HL-60 (cell line): ENCODE measurements at regions not wholly inside any gene's neighbourhood (a gene's known extent, or its start where the extent isn't known, plus 50 kb on each side); places are given as distances from the start of the nearest gene placed in this dataset.

Experiments used
- DNase-seq, 2 experiments: peaks; one replicate each; pipeline ENCODE4 v3.0.0-alpha.2; 2010 to 2020; ENCODE audit warnings: low read depth in 1 of 2, low spot score in 1 of 2
- H3K27ac ChIP-seq: fragments of 250-450 bp; sonication (Bioruptor Pico); replicated peaks from 2 replicates; pipeline ENCODE4 v1.5.1; 2020; ENCODE audit warnings: mild to moderate bottlenecking, moderate library complexity
- H3K27me3 ChIP-seq: fragments of 250-450 bp; sonication (Bioruptor Pico); 2 replicates; pipeline ENCODE4 v1.5.1; 2021; ENCODE audit warnings: mild to moderate bottlenecking, moderate library complexity; ENCODE audit not compliant: insufficient read depth, poor library complexity, severe bottlenecking
- H3K4me3 ChIP-seq: replicated peaks from 2 replicates; pipeline ENCODE4 v1.5.1; 2011; ENCODE audit warnings: mild to moderate bottlenecking, control low read depth, low read length; ENCODE audit not compliant: insufficient read depth
- CTCF ChIP-seq: IDR thresholded peaks from one replicate; pipeline ENCODE4 v1.5.1; 2011; ENCODE audit warnings: low read length, control low read depth, inconsistent platforms; ENCODE audit not compliant: insufficient read depth
- GABPA ChIP-seq: IDR thresholded peaks from 2 replicates; pipeline ENCODE4 v1.6.1; 2012; ENCODE audit warnings: low read depth
- POLR2AphosphoS5 ChIP-seq: IDR thresholded peaks from 2 replicates; pipeline ENCODE4 v1.6.1; 2012; ENCODE audit warnings: low read depth
- SPI1 ChIP-seq: IDR thresholded peaks from 2 replicates; pipeline ENCODE4 v1.6.1; 2012; ENCODE audit warnings: low read depth, mild to moderate bottlenecking, borderline replicate concordance
- TF ChIP-seq, protein P1 (sequence below): IDR thresholded peaks from 2 replicates; pipeline ENCODE4 v1.6.1; 2012; ENCODE audit warnings: low read depth; ENCODE audit not compliant: insufficient replicate concordance

GRCh38 chrX:10090319-10090718 lies 66.5 kb upstream of the CLCN4 start:
- peak in 1 of 2 experiments; percentile 1 for DNase-seq
- no peak for TF ChIP-seq POLR2AphosphoS5
- TF ChIP-seq CTCF = no peak
- no peak for TF ChIP-seq GABPA
- TF ChIP-seq SPI1 = no peak
- TF ChIP-seq, protein P1, sequence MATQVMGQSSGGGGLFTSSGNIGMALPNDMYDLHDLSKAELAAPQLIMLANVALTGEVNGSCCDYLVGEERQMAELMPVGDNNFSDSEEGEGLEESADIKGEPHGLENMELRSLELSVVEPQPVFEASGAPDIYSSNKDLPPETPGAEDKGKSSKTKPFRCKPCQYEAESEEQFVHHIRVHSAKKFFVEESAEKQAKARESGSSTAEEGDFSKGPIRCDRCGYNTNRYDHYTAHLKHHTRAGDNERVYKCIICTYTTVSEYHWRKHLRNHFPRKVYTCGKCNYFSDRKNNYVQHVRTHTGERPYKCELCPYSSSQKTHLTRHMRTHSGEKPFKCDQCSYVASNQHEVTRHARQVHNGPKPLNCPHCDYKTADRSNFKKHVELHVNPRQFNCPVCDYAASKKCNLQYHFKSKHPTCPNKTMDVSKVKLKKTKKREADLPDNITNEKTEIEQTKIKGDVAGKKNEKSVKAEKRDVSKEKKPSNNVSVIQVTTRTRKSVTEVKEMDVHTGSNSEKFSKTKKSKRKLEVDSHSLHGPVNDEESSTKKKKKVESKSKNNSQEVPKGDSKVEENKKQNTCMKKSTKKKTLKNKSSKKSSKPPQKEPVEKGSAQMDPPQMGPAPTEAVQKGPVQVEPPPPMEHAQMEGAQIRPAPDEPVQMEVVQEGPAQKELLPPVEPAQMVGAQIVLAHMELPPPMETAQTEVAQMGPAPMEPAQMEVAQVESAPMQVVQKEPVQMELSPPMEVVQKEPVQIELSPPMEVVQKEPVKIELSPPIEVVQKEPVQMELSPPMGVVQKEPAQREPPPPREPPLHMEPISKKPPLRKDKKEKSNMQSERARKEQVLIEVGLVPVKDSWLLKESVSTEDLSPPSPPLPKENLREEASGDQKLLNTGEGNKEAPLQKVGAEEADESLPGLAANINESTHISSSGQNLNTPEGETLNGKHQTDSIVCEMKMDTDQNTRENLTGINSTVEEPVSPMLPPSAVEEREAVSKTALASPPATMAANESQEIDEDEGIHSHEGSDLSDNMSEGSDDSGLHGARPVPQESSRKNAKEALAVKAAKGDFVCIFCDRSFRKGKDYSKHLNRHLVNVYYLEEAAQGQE = no peak
- no peak overlapping the region for H3K4me3 ChIP-seq
- H3K27ac ChIP-seq = no peak overlapping the region
- H3K27me3 ChIP-seq = no peaks in the 10 kb centered on the region

- no peaks in the 10 kb centered on the region for H3K27me3 ChIP-seq
- no peak overlapping the region for H3K27ac ChIP-seq
- DNase-seq = no peak
- H3K4me3 ChIP-seq = no peak overlapping the region
- TF ChIP-seq, protein P1 = no peak
- no peak for TF ChIP-seq POLR2AphosphoS5
- no peak for TF ChIP-seq GABPA
- TF ChIP-seq SPI1 = no peak
- TF ChIP-seq CTCF = no peak
These were observed 61.5 kb upstream of the CLCN4 start for GRCh38 chrX:10095246-10095645.

DNA sequence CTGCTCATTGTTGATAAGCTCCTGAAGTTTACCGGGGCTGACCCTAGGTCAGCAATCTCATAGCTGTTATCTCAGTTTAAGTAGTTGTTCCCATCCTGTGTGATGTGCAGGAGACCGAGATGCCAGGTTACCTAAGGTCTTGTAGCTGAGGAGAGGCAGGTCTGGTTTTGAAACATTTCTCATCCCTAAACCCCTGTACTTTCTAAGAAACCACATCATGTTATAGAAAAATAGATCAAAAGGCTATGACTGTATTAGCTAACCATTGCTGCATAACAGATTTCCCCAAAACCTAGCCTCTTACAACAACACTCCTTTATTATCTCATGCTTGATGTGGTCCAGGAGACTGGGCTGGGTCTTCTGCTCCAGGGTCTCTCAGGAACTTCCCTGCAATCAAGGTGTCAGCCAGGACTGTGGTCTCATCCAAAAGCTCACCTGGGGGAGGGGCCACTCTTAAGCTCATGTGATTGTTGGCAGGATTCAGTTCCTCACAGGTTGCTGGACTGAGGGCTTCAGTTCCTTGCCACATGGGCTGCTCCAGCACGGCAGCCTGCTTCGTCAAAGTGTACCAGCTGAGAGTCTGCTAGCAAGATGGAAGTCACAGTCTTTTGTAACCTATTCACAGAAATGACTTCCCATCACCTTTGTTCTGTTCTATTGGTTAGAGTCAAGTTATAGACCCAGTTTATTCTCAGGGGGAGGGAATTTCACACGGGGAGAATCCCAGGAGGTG lies 60.9 kb upstream of the CLCN4 start:
- Histone ChIP-seq H3K4me3 (no peak overlapping the region), H3K27me3 (no peaks in the 10 kb centered on the region), H3K27ac (no peak overlapping the region)
- no peak for DNase-seq
- no peak for TF ChIP-seq POLR2AphosphoS5
- TF ChIP-seq, protein P1 = no peak
- no peak for TF ChIP-seq GABPA
- no peak for TF ChIP-seq CTCF
- no peak for TF ChIP-seq SPI1
